GM19193 (cell line): ENCODE measurements at regions not wholly inside any gene's neighbourhood (a gene's known extent, or its start where the extent isn't known, plus 50 kb on each side); places are given as distances from the start of the nearest gene placed in this dataset.

Source experiments
- POLR2A ChIP-seq: IDR thresholded peaks from 4 replicates; pipeline ENCODE4 v1.6.1; 2011; ENCODE audit not compliant: insufficient read depth, insufficient read length; ENCODE audit errors: extremely low read depth

DNA sequence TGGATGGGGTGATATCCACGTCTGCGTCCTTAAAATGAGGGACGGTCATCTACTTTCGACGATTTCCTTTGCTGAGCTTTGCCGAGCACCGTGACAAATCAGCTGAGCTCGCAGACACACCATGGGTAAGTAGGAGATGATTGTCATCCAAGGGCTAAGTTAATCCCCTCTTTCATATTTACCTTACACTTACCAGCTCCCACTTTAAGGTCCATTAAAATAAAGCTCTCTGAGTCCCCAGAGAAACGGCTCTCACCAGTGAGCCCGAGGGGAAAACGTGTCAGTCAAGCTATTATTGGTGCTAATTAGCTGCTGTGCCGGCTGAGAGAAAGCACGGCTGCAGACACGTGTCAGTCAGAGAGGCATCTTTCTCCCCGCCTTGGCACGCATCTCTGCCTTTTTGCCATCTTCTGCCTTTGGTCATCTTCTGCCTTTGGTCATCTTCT is 72.2 kb downstream of the CRLF2 start:
- TF ChIP-seq POLR2A, result no peak

- no peak for TF ChIP-seq POLR2A
Measured at GRCh38 chrX:1139185-1139500, 73.3 kb downstream of the CRLF2 start.

DNA sequence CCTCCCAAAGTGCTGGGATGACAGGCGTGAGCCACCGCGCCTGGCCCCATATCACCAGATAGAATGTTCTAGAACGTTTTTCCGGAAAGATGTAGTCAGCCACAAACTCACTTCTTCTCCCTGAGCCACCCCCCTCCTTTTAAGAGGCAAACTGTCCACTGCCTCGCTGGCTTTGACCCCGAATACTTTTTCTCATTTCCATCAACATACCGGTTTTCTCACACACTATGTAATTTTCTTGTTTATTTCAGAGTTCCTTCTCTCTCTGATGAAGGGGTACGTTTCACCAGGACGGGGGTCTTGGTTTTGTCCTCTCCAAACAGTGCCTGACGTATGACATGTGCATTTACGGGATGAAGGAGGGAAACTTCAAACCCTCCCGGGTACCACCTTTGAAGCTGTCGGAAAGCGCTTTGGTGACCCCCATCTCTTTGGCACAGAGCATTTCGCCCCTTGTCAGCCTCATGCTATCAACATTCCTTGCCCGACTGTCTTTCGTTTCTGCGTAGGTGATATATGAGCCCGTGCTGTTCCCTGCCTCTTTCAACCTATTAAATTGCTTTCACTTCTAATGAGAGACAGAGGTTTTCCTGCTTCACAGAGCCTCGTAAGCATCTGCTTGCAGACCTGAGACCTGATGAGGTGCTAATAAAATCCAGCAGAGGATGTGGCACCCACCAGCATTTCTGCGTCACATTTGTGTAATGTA is 73.8 kb downstream of the CRLF2 start:
- TF ChIP-seq POLR2A, result no peak

GRCh38 chrX:1137531-1137930 is 74.9 kb downstream of the CRLF2 start:
- no peak for TF ChIP-seq POLR2A

- no peak for TF ChIP-seq POLR2A
Measured at GRCh38 chrX:1134976-1135375, 77.5 kb downstream of the CRLF2 start.

- no peak for TF ChIP-seq POLR2A
Measured at GRCh38 chrX:1134156-1134555, 78.3 kb downstream of the CRLF2 start.

DNA sequence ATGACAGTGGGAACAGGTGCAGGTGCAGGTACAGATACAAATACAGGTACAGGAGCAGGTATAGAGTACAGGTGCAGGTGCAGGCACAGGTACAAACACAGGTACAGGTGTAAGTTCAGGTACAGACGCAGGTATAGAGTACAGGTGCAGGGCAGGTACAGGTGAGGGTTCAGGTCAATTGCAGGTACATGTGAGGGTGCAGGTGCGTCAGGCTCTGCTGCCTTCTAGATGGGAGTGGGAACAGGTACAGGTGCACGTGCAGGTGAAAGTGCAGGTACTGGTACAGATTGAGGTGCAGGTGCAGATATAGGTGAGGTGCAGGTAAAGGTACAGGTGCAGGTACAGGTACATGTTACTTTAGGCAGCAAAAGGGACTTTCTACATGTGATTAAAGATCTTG is 85.7 kb downstream of the CRLF2 start:
- TF ChIP-seq POLR2A, result no peak

DNA sequence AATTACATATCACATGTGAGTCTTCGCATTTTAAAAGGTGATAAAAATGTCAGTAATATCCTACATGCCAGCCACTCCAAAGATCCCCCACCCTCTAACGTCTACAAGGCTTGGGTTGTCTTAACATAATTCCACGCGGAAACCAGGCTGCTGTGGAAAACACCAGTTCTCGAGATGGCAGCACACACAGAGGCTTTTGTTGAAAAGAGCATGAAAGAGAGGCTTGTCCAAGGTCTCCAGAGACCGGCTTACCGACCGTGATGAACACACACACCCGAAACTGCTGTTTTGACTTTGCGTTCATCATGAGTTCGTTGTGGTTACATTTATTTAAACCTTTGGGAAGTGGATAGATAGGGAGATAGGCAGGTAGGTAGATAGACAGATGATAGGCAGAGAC is 87.9 kb downstream of the CRLF2 start:
- no peak for TF ChIP-seq POLR2A

DNA sequence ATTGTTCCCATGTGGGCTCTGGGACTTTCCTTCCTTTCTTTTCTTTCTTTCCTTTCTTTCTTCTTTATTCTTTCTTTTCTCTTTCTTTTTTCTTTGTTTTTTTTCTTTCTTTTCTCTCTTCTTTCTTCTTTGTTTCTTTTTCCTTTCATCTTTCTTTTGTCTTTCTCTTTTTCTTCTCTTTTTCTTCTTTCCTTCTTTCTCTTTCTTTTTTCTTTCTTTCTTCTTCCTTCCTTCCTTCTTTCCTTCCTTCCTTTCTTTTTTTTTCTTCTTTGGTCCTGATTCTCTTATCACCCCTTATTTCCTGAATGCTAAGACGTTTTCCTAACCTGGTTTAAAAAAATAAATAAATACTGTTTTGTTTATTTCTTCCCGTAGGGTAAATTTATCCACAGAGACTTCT is 93.2 kb downstream of the CRLF2 start:
- TF ChIP-seq POLR2A, result no peak

- TF ChIP-seq POLR2A, result no peak
Measured at GRCh38 chrX:1118572-1119199, 93.8 kb downstream of the CRLF2 start.

DNA sequence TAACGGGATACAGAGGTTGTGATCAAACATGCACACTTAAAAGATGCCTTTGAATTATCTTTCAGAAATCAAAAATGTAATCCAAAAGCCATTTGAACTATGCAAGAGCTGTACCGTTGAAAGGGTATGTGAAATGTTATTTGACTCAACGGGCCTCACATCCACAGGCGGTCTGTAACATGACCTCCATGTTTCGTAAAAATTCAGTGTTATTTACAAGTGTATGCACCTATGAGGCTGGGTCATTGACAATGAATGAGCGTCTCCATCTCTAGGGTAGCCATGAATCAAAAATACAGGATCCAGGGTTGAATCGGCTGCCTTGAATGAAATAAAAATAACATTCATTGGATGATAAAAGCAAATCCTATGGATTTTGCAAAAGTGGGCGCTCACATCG is 100.1 kb downstream of the CRLF2 start:
- TF ChIP-seq POLR2A, result no peak

- TF ChIP-seq POLR2A, result no peak
Measured at GRCh38 chrX:1111601-1112300, 100.7 kb downstream of the CRLF2 start.

DNA sequence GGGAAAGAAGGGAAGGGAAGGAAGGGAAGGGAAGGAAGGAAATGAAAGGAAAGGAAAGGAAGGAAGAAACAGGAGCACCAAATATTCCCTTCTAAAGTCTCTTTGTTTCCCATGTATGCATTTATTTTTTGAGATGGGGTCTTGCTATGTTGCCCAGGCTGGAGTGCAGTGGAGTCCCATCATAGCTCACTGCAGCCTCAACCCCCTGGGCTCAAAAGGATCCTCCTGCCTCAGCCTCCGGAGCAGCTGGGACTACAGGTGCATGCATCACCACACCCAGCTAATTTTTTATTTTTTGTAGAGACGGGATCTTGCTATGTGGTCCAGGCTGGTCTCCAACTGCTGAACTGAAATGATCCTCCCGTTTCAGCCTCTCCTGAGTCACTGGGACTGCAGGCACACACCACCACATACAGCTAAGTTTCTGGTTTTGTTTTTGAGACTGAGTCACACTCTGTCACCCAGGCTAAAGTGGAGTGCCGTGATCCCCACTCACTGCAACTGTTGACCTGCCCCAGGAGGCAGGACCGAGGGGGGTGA is 102.8 kb downstream of the CRLF2 start:
- TF ChIP-seq POLR2A, result no peak

GRCh38 chrX:1108501-1109445 is 103.7 kb downstream of the CRLF2 start:
- no peak for TF ChIP-seq POLR2A
